IMR-90 (cell line): ENCODE measurements at regions not wholly inside any gene's neighbourhood (a gene's known extent, or its start where the extent isn't known, plus 50 kb on each side); places are given as distances from the start of the nearest gene placed in this dataset.

Source experiments
- ATAC-seq: fragments of 200-7000 bp; cut with Tn5 transposase; 2 replicates; pipeline ENCODE4 v1.9.1; 2020; ENCODE audit warnings: low read depth, mild to moderate bottlenecking, moderate library complexity
- BruUV-seq: library from RNA; stranded (reverse); fragments of 400-500 nt; replicated peaks from 2 replicates; lab custom pipeline; 2021; lab: Mats Ljungman, UMichigan
- CTCF ChIA-PET: fragments of 300-600 bp; formaldehyde crosslinking; extraction: SDS; loops from one replicate; lab custom pipeline; 2021; ENCODE audit warnings: antibody characterized with exemption; lab: Yijun Ruan, JAX
- POLR2A ChIA-PET: fragments of 300-600 bp; sonication (Branson Sonifier 250); formaldehyde crosslinking; loops from one replicate; lab custom pipeline; 2022; ENCODE audit warnings: antibody characterized with exemption; ENCODE audit not compliant: unreplicated experiment; lab: Charles Lee
- DNase-seq: peaks from one replicate; pipeline ENCODE4 v3.0.0; 2013
- H2AFZ ChIP-seq: replicated peaks from 2 replicates; pipeline ENCODE3; 2013; ENCODE audit warnings: low read length, mild to moderate bottlenecking; ENCODE audit not compliant: poor library complexity
- H2AK5ac ChIP-seq: 2 replicates; pipeline ENCODE4 v1.6.1; 2013; ENCODE audit warnings: low read depth, low read length, inconsistent platforms
- H2AK9ac ChIP-seq: replicated peaks from 2 replicates; pipeline ENCODE3; 2013; ENCODE audit warnings: mild to moderate bottlenecking, low read depth, low read length, moderate library complexity; ENCODE audit not compliant: poor library complexity
- H2BK120ac ChIP-seq: 2 replicates; pipeline ENCODE4 v1.6.1; 2013; ENCODE audit warnings: low read depth, low read length, inconsistent platforms
- H2BK15ac ChIP-seq: 3 replicates; pipeline ENCODE4 v1.6.1; 2013; ENCODE audit warnings: low read depth, low read length, inconsistent platforms
- H2BK20ac ChIP-seq: 2 replicates; pipeline ENCODE4 v1.6.1; 2013; ENCODE audit warnings: low read depth, mild to moderate bottlenecking, inconsistent platforms, low read length, moderate library complexity
- H2BK5ac ChIP-seq: 2 replicates; pipeline ENCODE4 v1.6.1; 2013; ENCODE audit warnings: mild to moderate bottlenecking, low read depth, low read length, inconsistent platforms; ENCODE audit not compliant: poor library complexity, severe bottlenecking
- H3K14ac ChIP-seq: replicated peaks from 2 replicates; pipeline ENCODE4 v1.6.1; 2013; ENCODE audit warnings: low read depth, low read length, inconsistent platforms
- H3K18ac ChIP-seq: 2 replicates; pipeline ENCODE4 v1.6.1; 2013; ENCODE audit warnings: low read depth, low read length, control low read depth
- H3K23ac ChIP-seq: 2 replicates; pipeline ENCODE4 v1.6.1; 2013; ENCODE audit warnings: low read depth, low read length, inconsistent platforms
- H3K27ac ChIP-seq: 2 replicates; pipeline ENCODE4 v1.5.1; 2013; ENCODE audit warnings: mild to moderate bottlenecking, control low read depth, low read length; ENCODE audit not compliant: insufficient read depth
- H3K27me3 ChIP-seq: 2 replicates; pipeline ENCODE4 v1.6.1; 2013; ENCODE audit warnings: low read length; ENCODE audit not compliant: control insufficient read depth, insufficient read depth
- H3K36me3 ChIP-seq: 2 replicates; pipeline ENCODE4 v1.6.1; 2013; ENCODE audit warnings: low read length, mixed read lengths; ENCODE audit not compliant: control insufficient read depth, insufficient read depth
- H3K4ac ChIP-seq: 2 replicates; pipeline ENCODE4 v1.6.1; 2013; ENCODE audit warnings: low read depth, low read length, inconsistent platforms
- H3K4me1 ChIP-seq: 2 replicates; pipeline ENCODE4 v1.6.1; 2013; ENCODE audit warnings: low read length, mixed read lengths; ENCODE audit not compliant: control insufficient read depth, insufficient read depth
- H3K4me2 ChIP-seq: 2 replicates; pipeline ENCODE4 v1.6.1; 2013; ENCODE audit warnings: low read depth, mild to moderate bottlenecking, control low read depth, low read length, moderate library complexity
- H3K4me3 ChIP-seq: 2 replicates; pipeline ENCODE4 v1.5.1; 2013; ENCODE audit warnings: low read depth, mild to moderate bottlenecking, control low read depth, low read length, moderate library complexity; ENCODE audit not compliant: insufficient read depth
- H3K56ac ChIP-seq: 2 replicates; pipeline ENCODE4 v1.6.1; 2013; ENCODE audit warnings: low read length, inconsistent platforms; ENCODE audit not compliant: insufficient read depth; ENCODE audit errors: extremely low read depth
- H3K79me1 ChIP-seq, 2 experiments: 2 replicates each; pipeline ENCODE4 v1.6.1; 2013; ENCODE audit warnings: low read length in 2 of 2, inconsistent platforms in 1 of 2, low read depth in 1 of 2
- H3K9ac ChIP-seq: 2 replicates; pipeline ENCODE4 v1.6.1; 2013; ENCODE audit warnings: low read depth, low read length, control low read depth
- H3K9me1 ChIP-seq: 2 replicates; pipeline ENCODE4 v1.6.1; 2013; ENCODE audit warnings: low read length, inconsistent platforms; ENCODE audit not compliant: insufficient read depth
- H3K9me3 ChIP-seq: 2 replicates; pipeline ENCODE4 v1.6.1; 2013; ENCODE audit warnings: low read length; ENCODE audit not compliant: control insufficient read depth, insufficient read depth
- H4K20me1 ChIP-seq: 2 replicates; pipeline ENCODE4 v1.6.1; 2013; ENCODE audit warnings: low read length, inconsistent platforms; ENCODE audit not compliant: insufficient read depth
- H4K5ac ChIP-seq: 2 replicates; pipeline ENCODE4 v1.6.1; 2013; ENCODE audit warnings: mild to moderate bottlenecking, low read depth, low read length, control low read depth
- H4K8ac ChIP-seq, 2 experiments: 2 replicates each; pipeline ENCODE4 v1.6.1; 2013; ENCODE audit warnings: low read depth in 2 of 2, low read length in 2 of 2, control low read depth in 1 of 2, inconsistent platforms in 1 of 2
- H4K91ac ChIP-seq: 2 replicates; pipeline ENCODE4 v1.6.1; 2013; ENCODE audit warnings: low read depth, low read length, inconsistent platforms; ENCODE audit not compliant: insufficient read depth
- MAFK ChIP-seq: IDR thresholded peaks from 2 replicates; pipeline ENCODE4 v1.6.1; 2012; ENCODE audit warnings: low read depth, low read length, improper control_type of control experiment
- WGBS, 2 experiments: methylation state at CpG; one replicate each; pipeline versions ENCODE4 v1.1.5 to v1.1.7; 2013; ENCODE audit warnings: missing lambda C conversion rate in 2 of 2; ENCODE audit not compliant: insufficient read length in 1 of 2; ENCODE audit errors: extremely low coverage in 2 of 2; 5-methylcytosine and 5-hydroxymethylcytosine counted together
- dilution Hi-C: fragments of 300-500 bp; cut with HindIII; formaldehyde crosslinking; loops from one replicate; pipeline ENCODE4 v1.14.3; 2018; ENCODE audit warnings: low sequenced_read_pairs; ENCODE audit not compliant: unreplicated experiment
- in situ Hi-C: fragments of 300-500 bp; cut with MboI; formaldehyde crosslinking; loops from 3 replicates; pipeline ENCODE4 v1.14.3; 2019; ENCODE audit warnings: low sequenced_read_pairs, inconsistent platforms, mixed read lengths
- intact Hi-C: fragments of 100-400 bp; cut with micrococcal nuclease; formaldehyde crosslinking; loops from 2 replicates; pipeline ENCODE4 v1.10.0; 2022

DNA sequence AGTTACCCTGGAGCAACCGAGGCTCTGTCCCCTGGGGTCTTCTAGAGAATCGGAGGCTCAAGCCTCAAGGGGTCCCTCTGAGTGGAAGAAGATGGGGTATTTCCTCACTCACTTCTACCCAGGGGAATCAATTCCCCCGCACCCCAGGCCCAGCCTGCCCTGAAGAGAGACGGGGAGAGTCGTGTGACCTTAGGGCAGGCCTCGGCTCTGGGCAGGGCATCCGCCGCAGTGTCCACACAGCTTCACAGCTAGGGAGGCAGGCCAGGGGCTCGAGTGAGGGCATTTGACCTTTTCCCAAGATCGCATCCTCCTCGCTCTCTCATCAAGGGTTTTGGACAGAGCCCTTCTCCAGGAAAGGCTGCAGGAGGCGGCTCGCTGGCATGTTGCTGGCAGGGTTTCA, 57.9 kb upstream of the CNOT6 start:
- dilution Hi-C loops, result no loop called here
- CTCF ChIA-PET, result no interaction called here

More for the DNA sequence above, 57.9 kb upstream of the CNOT6 start:
- POLR2A ChIA-PET, result no interaction called here
- no peak overlapping the region for H2BK5ac ChIP-seq
- no peak overlapping the region for H2AFZ ChIP-seq
- BruUV-seq, result no TSS peak
- H4K8ac ChIP-seq, result no peak overlapping the region
- H2AK5ac ChIP-seq, result no peak overlapping the region
- no peak overlapping the region for H3K14ac ChIP-seq
- H3K4ac ChIP-seq, result no peak overlapping the region
- H3K4me1 ChIP-seq, result no peaks in the 10 kb centered on the region
- H3K9ac ChIP-seq, result no peak overlapping the region
- DNase-seq, result no peak
- intact Hi-C loops (no loop called here), in situ Hi-C loops (no loop called here)
- H4K20me1 ChIP-seq, result no peaks in the 10 kb centered on the region
- 70% methylated on average over 2 of the region's 13 CpGs; no CpG with 5 or more reads in 1 of the 2 experiments for WGBS, 2 experiments
- no peak for ATAC-seq
- H3K27me3 ChIP-seq, result no peaks in the 10 kb centered on the region
- no peak for TF ChIP-seq MAFK
- no peak overlapping the region for H3K18ac ChIP-seq
- no peak overlapping the region for H2BK15ac ChIP-seq
- H3K36me3 ChIP-seq, result no peaks in the 10 kb centered on the region
- no peaks in the 10 kb centered on the region for H3K79me1 ChIP-seq
- H3K9me1 ChIP-seq, result no peaks in the 10 kb centered on the region
- H3K27ac ChIP-seq, result no peak overlapping the region
- no peak overlapping the region for H3K56ac ChIP-seq
- H4K91ac ChIP-seq, result no peak overlapping the region
- no peak overlapping the region for H2BK120ac ChIP-seq
- H2BK20ac ChIP-seq, result no peak overlapping the region
- no peak overlapping the region for H3K23ac ChIP-seq
- peaks cover 20% of the 10 kb centered on the region for H3K9me3 ChIP-seq
- no peak overlapping the region for H2AK9ac ChIP-seq
- H3K4me3 ChIP-seq, result no peak overlapping the region
- no peak overlapping the region for H3K4me2 ChIP-seq
- no peak overlapping the region for H4K5ac ChIP-seq
